ENCODE measurements at regions not wholly inside any gene's neighbourhood (a gene's known extent, or its start where the extent isn't known, plus 50 kb on each side); places are given as distances from the start of the nearest gene placed in this dataset.

DNA sequence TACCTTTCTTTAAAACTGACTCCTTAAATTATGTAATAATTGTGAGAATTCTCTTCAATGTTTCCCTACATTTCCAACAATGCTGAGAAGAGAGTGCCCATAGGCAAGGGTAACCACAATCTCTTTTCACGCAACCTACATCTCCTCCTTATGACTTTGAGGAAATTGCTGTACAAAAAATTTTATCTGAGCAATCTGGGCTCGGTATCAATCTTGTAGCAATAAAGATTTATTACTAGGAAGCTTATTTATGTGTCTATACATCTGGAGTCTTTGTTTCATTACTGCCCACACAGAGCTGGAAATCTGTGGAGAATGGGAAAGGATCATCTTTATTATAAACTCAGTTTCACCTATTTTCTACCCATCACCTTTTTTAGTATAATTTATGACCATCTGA is 913.8 kb upstream of the SORCS1 start:
- DNase-seq, result no peak
- no peaks in the 10 kb centered on the region for H3K9me3 ChIP-seq
- WGBS, 2 donors, result 89 to 91% methylated on average over 2 of the region's 2 CpGs
- no peaks in the 10 kb centered on the region for H3K4me1 ChIP-seq
- intact Hi-C loops (cut with DNase I; ENCODE audit: low total_unique reads), result no loop called here
- H3K4me3 ChIP-seq, result no peak overlapping the region
- H3K27me3 ChIP-seq, result no peaks in the 10 kb centered on the region
- TF ChIP-seq POLR2A (IDR thresholded peaks at IDR 0.05), result no peak
- TF ChIP-seq, protein P1, sequence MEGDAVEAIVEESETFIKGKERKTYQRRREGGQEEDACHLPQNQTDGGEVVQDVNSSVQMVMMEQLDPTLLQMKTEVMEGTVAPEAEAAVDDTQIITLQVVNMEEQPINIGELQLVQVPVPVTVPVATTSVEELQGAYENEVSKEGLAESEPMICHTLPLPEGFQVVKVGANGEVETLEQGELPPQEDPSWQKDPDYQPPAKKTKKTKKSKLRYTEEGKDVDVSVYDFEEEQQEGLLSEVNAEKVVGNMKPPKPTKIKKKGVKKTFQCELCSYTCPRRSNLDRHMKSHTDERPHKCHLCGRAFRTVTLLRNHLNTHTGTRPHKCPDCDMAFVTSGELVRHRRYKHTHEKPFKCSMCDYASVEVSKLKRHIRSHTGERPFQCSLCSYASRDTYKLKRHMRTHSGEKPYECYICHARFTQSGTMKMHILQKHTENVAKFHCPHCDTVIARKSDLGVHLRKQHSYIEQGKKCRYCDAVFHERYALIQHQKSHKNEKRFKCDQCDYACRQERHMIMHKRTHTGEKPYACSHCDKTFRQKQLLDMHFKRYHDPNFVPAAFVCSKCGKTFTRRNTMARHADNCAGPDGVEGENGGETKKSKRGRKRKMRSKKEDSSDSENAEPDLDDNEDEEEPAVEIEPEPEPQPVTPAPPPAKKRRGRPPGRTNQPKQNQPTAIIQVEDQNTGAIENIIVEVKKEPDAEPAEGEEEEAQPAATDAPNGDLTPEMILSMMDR (IDR thresholded peaks at IDR 0.05), result no peak
- no peaks in the 10 kb centered on the region for H3K36me3 ChIP-seq (ENCODE audit: low read depth, missing control alignments)
- no peak overlapping the region for H3K27ac ChIP-seq

DNA sequence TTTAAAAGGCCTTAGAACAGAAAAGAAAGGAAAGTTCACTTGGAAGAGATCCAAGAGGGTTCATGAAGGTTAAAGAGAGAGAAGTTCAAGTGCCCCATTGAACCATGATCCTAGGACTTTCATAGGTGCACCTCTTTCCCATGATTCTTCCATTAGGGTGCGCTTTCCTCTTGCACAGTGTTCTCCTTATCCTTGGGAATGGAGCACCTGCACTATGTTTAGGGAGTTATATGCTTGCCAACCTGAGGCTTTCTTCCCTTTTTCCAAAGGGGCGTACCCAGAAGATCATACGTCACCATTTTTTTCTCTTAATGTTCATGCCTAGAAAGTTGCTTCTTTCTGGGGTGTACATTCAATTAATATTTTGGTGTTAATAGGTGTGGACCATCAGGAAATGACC is 908.0 kb upstream of the SORCS1 start:
- Histone ChIP-seq H3K36me3 (ENCODE audit: low read depth, missing control alignments) (no peaks in the 10 kb centered on the region), H3K4me1 (no peaks in the 10 kb centered on the region), H3K4me3 (no peak overlapping the region), H3K27me3 (no peaks in the 10 kb centered on the region), H3K27ac (no peak overlapping the region), H3K9me3 (no peaks in the 10 kb centered on the region)
- no peak for DNase-seq
- TF ChIP-seq, protein P1 (IDR thresholded peaks at IDR 0.05), result no peak
- TF ChIP-seq POLR2A (IDR thresholded peaks at IDR 0.05), result no peak
- intact Hi-C loops (cut with DNase I; ENCODE audit: low total_unique reads), result no loop called here
- 82 to 85% methylated on average over 3 of the region's 3 CpGs for WGBS, 2 donors

DNA sequence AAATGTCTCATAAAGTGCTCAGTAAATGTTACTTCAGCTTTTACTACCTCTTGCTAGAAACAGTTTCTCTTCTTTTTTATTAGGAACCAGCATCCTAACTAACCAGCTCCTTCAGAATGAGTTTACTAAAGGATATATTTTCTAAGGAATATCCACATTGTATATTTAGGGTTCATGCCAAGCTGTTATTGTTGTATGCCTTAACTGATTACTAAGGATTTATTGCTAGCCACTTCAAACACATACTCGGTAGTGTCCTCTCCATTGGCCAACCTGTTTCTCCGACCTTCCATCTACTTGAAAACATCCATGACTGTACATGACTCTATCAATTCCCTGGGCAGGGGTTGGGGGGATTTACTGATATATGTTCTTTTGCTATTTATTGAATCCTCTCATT is 906.3 kb upstream of the SORCS1 start:
- intact Hi-C loops (cut with DNase I; ENCODE audit: low total_unique reads), result no loop called here
- DNase-seq, result no peak
- Histone ChIP-seq H3K27ac (no peak overlapping the region), H3K4me1 (no peaks in the 10 kb centered on the region), H3K36me3 (ENCODE audit: low read depth, missing control alignments) (no peaks in the 10 kb centered on the region), H3K4me3 (no peak overlapping the region), H3K9me3 (no peaks in the 10 kb centered on the region), H3K27me3 (no peaks in the 10 kb centered on the region)
- TF ChIP-seq POLR2A (IDR thresholded peaks at IDR 0.05), result no peak
- TF ChIP-seq, protein P1 (IDR thresholded peaks at IDR 0.05), result no peak
- WGBS, 2 donors, result 78 to 88% methylated on average over 2 of the region's 2 CpGs

DNA sequence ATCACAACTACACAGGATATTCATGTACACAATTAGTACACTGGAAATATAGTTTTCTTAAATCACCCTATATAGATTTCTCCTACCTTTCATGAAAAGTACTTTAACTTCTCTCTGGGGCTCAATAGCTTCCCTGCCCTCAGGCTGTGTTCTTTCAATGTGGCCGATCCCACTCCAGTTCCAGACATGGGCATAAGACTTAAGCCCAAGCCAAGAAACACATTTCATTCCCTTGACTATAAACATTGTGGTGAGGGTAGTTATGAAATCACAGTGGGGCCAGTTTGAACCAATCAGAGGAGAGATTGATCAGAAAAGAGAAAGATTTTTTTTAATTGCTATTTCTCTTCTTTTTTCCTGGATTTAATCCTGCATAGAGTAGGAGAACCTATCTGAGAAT is 904.6 kb upstream of the SORCS1 start:
- DNase-seq, result no peak
- intact Hi-C loops (cut with DNase I; ENCODE audit: low total_unique reads), result no loop called here
- Histone ChIP-seq H3K27me3 (no peaks in the 10 kb centered on the region), H3K4me3 (no peak overlapping the region), H3K36me3 (ENCODE audit: low read depth, missing control alignments) (no peaks in the 10 kb centered on the region), H3K9me3 (no peaks in the 10 kb centered on the region), H3K27ac (no peak overlapping the region), H3K4me1 (no peaks in the 10 kb centered on the region)
- WGBS, 2 donors, result 95 to 100% methylated on average over 1 of the region's 1 CpG
- no peak for TF ChIP-seq POLR2A (IDR thresholded peaks at IDR 0.05)
- TF ChIP-seq, protein P1 (IDR thresholded peaks at IDR 0.05), result no peak

DNA sequence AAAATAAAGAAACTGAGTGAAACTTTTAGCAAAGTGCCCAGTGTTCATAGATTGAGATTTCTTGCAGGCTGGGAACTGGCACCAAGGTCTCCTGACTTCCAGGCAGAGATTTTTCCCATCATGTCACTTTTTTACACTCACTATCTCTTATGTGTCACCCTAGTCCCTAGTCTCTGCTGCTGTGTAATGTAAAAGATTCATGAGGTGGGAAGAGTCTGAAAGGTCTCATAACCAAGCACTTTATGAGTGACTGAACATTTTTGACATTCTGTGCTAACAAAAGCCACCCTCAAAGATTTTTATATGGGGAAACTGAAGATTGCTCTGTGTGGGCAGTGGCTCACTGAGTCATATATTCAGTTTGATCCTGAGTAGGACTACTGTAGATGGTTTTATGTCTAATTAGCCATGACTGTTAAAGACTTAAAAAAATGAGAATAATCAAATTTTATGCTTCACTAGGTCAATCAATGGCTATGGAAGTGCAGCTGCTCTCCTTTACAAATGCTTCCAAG is 900.3 kb upstream of the SORCS1 start:
- H3K9me3 ChIP-seq, result no peaks in the 10 kb centered on the region
- intact Hi-C loops (cut with DNase I; ENCODE audit: low total_unique reads), result no loop called here
- H3K4me3 ChIP-seq, result no peak overlapping the region
- H3K36me3 ChIP-seq (ENCODE audit: low read depth, missing control alignments), result no peaks in the 10 kb centered on the region
- DNase-seq, result no peak
- TF ChIP-seq POLR2A (IDR thresholded peaks at IDR 0.05), result no peak
- TF ChIP-seq, protein P1 (IDR thresholded peaks at IDR 0.05), result no peak
- H3K27me3 ChIP-seq, result no peaks in the 10 kb centered on the region
- H3K27ac ChIP-seq, result no peak overlapping the region
- H3K4me1 ChIP-seq, result no peaks in the 10 kb centered on the region

Data from testis (tissue), 2 donors.